ENCODE measurements at regions not wholly inside any gene's neighbourhood (a gene's known extent, or its start where the extent isn't known, plus 50 kb on each side); places are given as distances from the start of the nearest gene placed in this dataset.
A peak's percentile ranks its signal among the peaks of the same experiment; 100 is the strongest.
"Not testable (repeated sequence)": the region's sequence is repeated elsewhere in the genome, so short reads cannot be mapped to it uniquely, and the experiment has no call there.

GRCh38 chr3:61371123-61371522, 119.9 kb upstream of the FHIT start:
- peak in 2 of 6 donors; percentile 27 to 56 for DNase-seq (ENCODE audit: low read depth in 4 of 6, low spot score in 6 of 6)
- Histone ChIP-seq H3K4me1 (ENCODE audit: control insufficient read depth, insufficient read depth, low read length) (no peaks in the 10 kb centered on the region), H3K9me3 (ENCODE audit: control insufficient read depth, insufficient read depth, low read length) (no peaks in the 10 kb centered on the region), H3K36me3 (ENCODE audit: control insufficient read depth, insufficient read depth, low read length) (no peaks in the 10 kb centered on the region), H3K27ac (ENCODE audit: low read depth, low read length) (no peak overlapping the region), H3K4me3 (ENCODE audit: low read depth, low read length) (no peak overlapping the region), H3K27me3 (ENCODE audit: control insufficient read depth, insufficient read depth, low read length) (no peaks in the 10 kb centered on the region)
- WGBS (ENCODE audit: insufficient coverage), result no CpG with 5 or more reads among the region's 1 CpG

GRCh38 chr3:61372723-61373122, 121.5 kb upstream of the FHIT start:
- no peak overlapping the region for H3K27ac ChIP-seq (ENCODE audit: low read depth, low read length)
- H3K27me3 ChIP-seq (ENCODE audit: control insufficient read depth, insufficient read depth, low read length), result no peaks in the 10 kb centered on the region
- H3K4me3 ChIP-seq (ENCODE audit: low read depth, low read length), result no peak overlapping the region
- no CpG with 5 or more reads among the region's 1 CpG for WGBS (ENCODE audit: insufficient coverage)
- DNase-seq (ENCODE audit: low read depth in 4 of 6, low spot score in 6 of 6), result no peak
- H3K4me1 ChIP-seq (ENCODE audit: control insufficient read depth, insufficient read depth, low read length), result no peaks in the 10 kb centered on the region
- no peaks in the 10 kb centered on the region for H3K36me3 ChIP-seq (ENCODE audit: control insufficient read depth, insufficient read depth, low read length)
- no peaks in the 10 kb centered on the region for H3K9me3 ChIP-seq (ENCODE audit: control insufficient read depth, insufficient read depth, low read length)

- Histone ChIP-seq H3K4me3 (ENCODE audit: low read depth, low read length) (no peak overlapping the region), H3K27ac (ENCODE audit: low read depth, low read length) (no peak overlapping the region), H3K4me1 (ENCODE audit: control insufficient read depth, insufficient read depth, low read length) (no peaks in the 10 kb centered on the region), H3K9me3 (ENCODE audit: control insufficient read depth, insufficient read depth, low read length) (no peaks in the 10 kb centered on the region), H3K36me3 (ENCODE audit: control insufficient read depth, insufficient read depth, low read length) (no peaks in the 10 kb centered on the region), H3K27me3 (ENCODE audit: control insufficient read depth, insufficient read depth, low read length) (no peaks in the 10 kb centered on the region)
- WGBS (ENCODE audit: insufficient coverage), result no CpG with 5 or more reads among the region's 1 CpG
- no peak for DNase-seq (ENCODE audit: low read depth in 4 of 6, low spot score in 6 of 6)
Observed at GRCh38 chr3:61378311-61378710, 127.1 kb upstream of the FHIT start.

GRCh38 chr3:61381745-61382392, 130.6 kb upstream of the FHIT start:
- no peaks in the 10 kb centered on the region for H3K36me3 ChIP-seq (ENCODE audit: control insufficient read depth, insufficient read depth, low read length)
- no peaks in the 10 kb centered on the region for H3K9me3 ChIP-seq (ENCODE audit: control insufficient read depth, insufficient read depth, low read length)
- no peaks in the 10 kb centered on the region for H3K4me1 ChIP-seq (ENCODE audit: control insufficient read depth, insufficient read depth, low read length)
- no peaks in the 10 kb centered on the region for H3K27me3 ChIP-seq (ENCODE audit: control insufficient read depth, insufficient read depth, low read length)
- DNase-seq (ENCODE audit: low read depth in 4 of 6, low spot score in 6 of 6), result peak in 1 of 6 donors; percentile 13
- no peak overlapping the region for H3K27ac ChIP-seq (ENCODE audit: low read depth, low read length)
- no peak overlapping the region for H3K4me3 ChIP-seq (ENCODE audit: low read depth, low read length)
- no CpG with 5 or more reads among the region's 7 CpGs for WGBS (ENCODE audit: insufficient coverage)

GRCh38 chr3:61387817-61388216, 136.6 kb upstream of the FHIT start:
- 92% methylated on average over 3 of the region's 3 CpGs for WGBS (ENCODE audit: insufficient coverage)
- Histone ChIP-seq H3K4me1 (ENCODE audit: control insufficient read depth, insufficient read depth, low read length) (no peaks in the 10 kb centered on the region), H3K27ac (ENCODE audit: low read depth, low read length) (no peak overlapping the region), H3K36me3 (ENCODE audit: control insufficient read depth, insufficient read depth, low read length) (no peaks in the 10 kb centered on the region), H3K9me3 (ENCODE audit: control insufficient read depth, insufficient read depth, low read length) (no peaks in the 10 kb centered on the region), H3K27me3 (ENCODE audit: control insufficient read depth, insufficient read depth, low read length) (no peaks in the 10 kb centered on the region), H3K4me3 (ENCODE audit: low read depth, low read length) (no peak overlapping the region)
- no peak for DNase-seq (ENCODE audit: low read depth in 4 of 6, low spot score in 6 of 6)

- H3K36me3 ChIP-seq (ENCODE audit: control insufficient read depth, insufficient read depth, low read length); H3K4me1 ChIP-seq (ENCODE audit: control insufficient read depth, insufficient read depth, low read length); H3K27me3 ChIP-seq (ENCODE audit: control insufficient read depth, insufficient read depth, low read length); H3K9me3 ChIP-seq (ENCODE audit: control insufficient read depth, insufficient read depth, low read length); H3K4me3 ChIP-seq (ENCODE audit: low read depth, low read length); H3K27ac ChIP-seq (ENCODE audit: low read depth, low read length); DNase-seq (ENCODE audit: low read depth in 4 of 6, low spot score in 6 of 6): not testable (repeated sequence)
- WGBS (ENCODE audit: insufficient coverage), result 98% methylated on average over 18 of the region's 23 CpGs
Observed at GRCh38 chr3:61393480-61393947, 142.3 kb upstream of the FHIT start.

- DNase-seq (ENCODE audit: low read depth in 4 of 6, low spot score in 6 of 6), result no peak
- no peaks in the 10 kb centered on the region for H3K36me3 ChIP-seq (ENCODE audit: control insufficient read depth, insufficient read depth, low read length)
- H3K27me3 ChIP-seq (ENCODE audit: control insufficient read depth, insufficient read depth, low read length), result no peaks in the 10 kb centered on the region
- no peak overlapping the region for H3K4me3 ChIP-seq (ENCODE audit: low read depth, low read length)
- 93% methylated on average over 3 of the region's 3 CpGs for WGBS (ENCODE audit: insufficient coverage)
- H3K4me1 ChIP-seq (ENCODE audit: control insufficient read depth, insufficient read depth, low read length), result no peaks in the 10 kb centered on the region
- no peaks in the 10 kb centered on the region for H3K9me3 ChIP-seq (ENCODE audit: control insufficient read depth, insufficient read depth, low read length)
- H3K27ac ChIP-seq (ENCODE audit: low read depth, low read length), result no peak overlapping the region
Observed at GRCh38 chr3:61401359-61401758, 150.1 kb upstream of the FHIT start.

- DNase-seq (ENCODE audit: low read depth in 4 of 6, low spot score in 6 of 6), result no peak
- H3K4me3 ChIP-seq (ENCODE audit: low read depth, low read length), result no peak overlapping the region
- no peak overlapping the region for H3K27ac ChIP-seq (ENCODE audit: low read depth, low read length)
- H3K4me1 ChIP-seq (ENCODE audit: control insufficient read depth, insufficient read depth, low read length), result no peaks in the 10 kb centered on the region
- peaks cover 3% of the 10 kb centered on the region for H3K9me3 ChIP-seq (ENCODE audit: control insufficient read depth, insufficient read depth, low read length)
- H3K36me3 ChIP-seq (ENCODE audit: control insufficient read depth, insufficient read depth, low read length), result no peaks in the 10 kb centered on the region
- no CpG with 5 or more reads among the region's 1 CpG for WGBS (ENCODE audit: insufficient coverage)
- no peaks in the 10 kb centered on the region for H3K27me3 ChIP-seq (ENCODE audit: control insufficient read depth, insufficient read depth, low read length)
Observed at GRCh38 chr3:61407397-61407796, 154.0 kb upstream of the PTPRG start.

GRCh38 chr3:61409638-61410037, 151.7 kb upstream of the PTPRG start:
- Histone ChIP-seq H3K36me3 (ENCODE audit: control insufficient read depth, insufficient read depth, low read length) (no peaks in the 10 kb centered on the region), H3K27me3 (ENCODE audit: control insufficient read depth, insufficient read depth, low read length) (no peaks in the 10 kb centered on the region), H3K4me1 (ENCODE audit: control insufficient read depth, insufficient read depth, low read length) (no peaks in the 10 kb centered on the region), H3K27ac (ENCODE audit: low read depth, low read length) (no peak overlapping the region), H3K9me3 (ENCODE audit: control insufficient read depth, insufficient read depth, low read length) (peaks cover 3% of the 10 kb centered on the region), H3K4me3 (ENCODE audit: low read depth, low read length) (no peak overlapping the region)
- no CpG with 5 or more reads among the region's 3 CpGs for WGBS (ENCODE audit: insufficient coverage)
- no peak for DNase-seq (ENCODE audit: low read depth in 4 of 6, low spot score in 6 of 6)

- H3K27ac ChIP-seq (ENCODE audit: low read depth, low read length); H3K9me3 ChIP-seq (ENCODE audit: control insufficient read depth, insufficient read depth, low read length); H3K27me3 ChIP-seq (ENCODE audit: control insufficient read depth, insufficient read depth, low read length); H3K36me3 ChIP-seq (ENCODE audit: control insufficient read depth, insufficient read depth, low read length); H3K4me1 ChIP-seq (ENCODE audit: control insufficient read depth, insufficient read depth, low read length); DNase-seq (ENCODE audit: low read depth in 4 of 6, low spot score in 6 of 6); H3K4me3 ChIP-seq (ENCODE audit: low read depth, low read length): not testable (repeated sequence)
- WGBS (ENCODE audit: insufficient coverage), result 93% methylated on average over 1 of the region's 4 CpGs
Observed at GRCh38 chr3:61410358-61410757, 151.0 kb upstream of the PTPRG start.
